ENCODE measurements at regions not wholly inside any gene's neighbourhood (a gene's known extent, or its start where the extent isn't known, plus 50 kb on each side); places are given as distances from the start of the nearest gene placed in this dataset.

- H3K36me3 ChIP-seq (ENCODE audit: insufficient read depth, low read length) = no peaks in the 10 kb centered on the region
- no peak overlapping the region for H2AFZ ChIP-seq (ENCODE audit: low read length, unreplicated experiment)
- H3K4me3 ChIP-seq (ENCODE audit: low read depth, low read length) = no peak overlapping the region
- no peaks in the 10 kb centered on the region for H3K4me1 ChIP-seq (ENCODE audit: control insufficient read depth, insufficient read depth, low read length, unreplicated experiment)
- H3K27me3 ChIP-seq (ENCODE audit: insufficient read depth, low read length) = peaks cover 46% of the 10 kb centered on the region
- no peak overlapping the region for H3K27ac ChIP-seq (ENCODE audit: low read depth, low read length)
- no peaks in the 10 kb centered on the region for H3K79me2 ChIP-seq (ENCODE audit: control insufficient read depth, insufficient read depth, low read length, unreplicated experiment)
Observed at GRCh38 chr17:36760425-36760824, 159.0 kb downstream of the MRM1 start.

GRCh38 chr17:36761203-36761950 is 160.0 kb downstream of the MRM1 start:
- H2AFZ ChIP-seq (ENCODE audit: low read length, unreplicated experiment) = no peak overlapping the region
- H3K27me3 ChIP-seq (ENCODE audit: insufficient read depth, low read length) = peaks cover 49% of the 10 kb centered on the region
- no peaks in the 10 kb centered on the region for H3K36me3 ChIP-seq (ENCODE audit: insufficient read depth, low read length)
- no peaks in the 10 kb centered on the region for H3K79me2 ChIP-seq (ENCODE audit: control insufficient read depth, insufficient read depth, low read length, unreplicated experiment)
- H3K4me1 ChIP-seq (ENCODE audit: control insufficient read depth, insufficient read depth, low read length, unreplicated experiment) = no peaks in the 10 kb centered on the region
- no peak overlapping the region for H3K4me3 ChIP-seq (ENCODE audit: low read depth, low read length)
- no peak overlapping the region for H3K27ac ChIP-seq (ENCODE audit: low read depth, low read length)

GRCh38 chr17:36765436-36766043 is 164.2 kb downstream of the MRM1 start:
- Histone ChIP-seq H2AFZ (ENCODE audit: low read length, unreplicated experiment) (no peak overlapping the region), H3K27ac (ENCODE audit: low read depth, low read length) (no peak overlapping the region), H3K27me3 (ENCODE audit: insufficient read depth, low read length) (peaks cover 60% of the 10 kb centered on the region), H3K4me1 (ENCODE audit: control insufficient read depth, insufficient read depth, low read length, unreplicated experiment) (no peaks in the 10 kb centered on the region), H3K36me3 (ENCODE audit: insufficient read depth, low read length) (no peaks in the 10 kb centered on the region), H3K79me2 (ENCODE audit: control insufficient read depth, insufficient read depth, low read length, unreplicated experiment) (no peaks in the 10 kb centered on the region), H3K4me3 (ENCODE audit: low read depth, low read length) (no peak overlapping the region)

- Histone ChIP-seq H3K36me3 (ENCODE audit: insufficient read depth, low read length) (no peaks in the 10 kb centered on the region), H3K79me2 (ENCODE audit: control insufficient read depth, insufficient read depth, low read length, unreplicated experiment) (no peaks in the 10 kb centered on the region), H3K27ac (ENCODE audit: low read depth, low read length) (no peak overlapping the region), H2AFZ (ENCODE audit: low read length, unreplicated experiment) (no peak overlapping the region), H3K27me3 (ENCODE audit: insufficient read depth, low read length) (peaks cover 84% of the 10 kb centered on the region), H3K4me1 (ENCODE audit: control insufficient read depth, insufficient read depth, low read length, unreplicated experiment) (no peaks in the 10 kb centered on the region), H3K4me3 (ENCODE audit: low read depth, low read length) (no peak overlapping the region)
Observed at GRCh38 chr17:36768394-36768793, 167.0 kb downstream of the MRM1 start.

- Histone ChIP-seq H3K27ac (ENCODE audit: low read depth, low read length) (no peak overlapping the region), H3K4me3 (ENCODE audit: low read depth, low read length) (no peak overlapping the region), H3K79me2 (ENCODE audit: control insufficient read depth, insufficient read depth, low read length, unreplicated experiment) (no peaks in the 10 kb centered on the region)
Observed at GRCh38 chr17:36773039-36773438, 164.2 kb upstream of the LHX1 start.

GRCh38 chr17:36777118-36777517 is 160.2 kb upstream of the LHX1 start:
- Histone ChIP-seq H3K27ac (ENCODE audit: low read depth, low read length) (no peak overlapping the region), H2AFZ (ENCODE audit: low read length, unreplicated experiment) (no peak overlapping the region), H3K4me1 (ENCODE audit: control insufficient read depth, insufficient read depth, low read length, unreplicated experiment) (no peaks in the 10 kb centered on the region), H3K4me3 (ENCODE audit: low read depth, low read length) (no peak overlapping the region), H3K36me3 (ENCODE audit: insufficient read depth, low read length) (no peaks in the 10 kb centered on the region), H3K27me3 (ENCODE audit: insufficient read depth, low read length) (peaks cover 88% of the 10 kb centered on the region), H3K79me2 (ENCODE audit: control insufficient read depth, insufficient read depth, low read length, unreplicated experiment) (no peaks in the 10 kb centered on the region)

More at GRCh38 chr17:36773039-36773438, 164.2 kb upstream of the LHX1 start:
- Histone ChIP-seq H3K4me1 (ENCODE audit: control insufficient read depth, insufficient read depth, low read length, unreplicated experiment) (no peaks in the 10 kb centered on the region), H3K27me3 (ENCODE audit: insufficient read depth, low read length) (peaks cover 95% of the 10 kb centered on the region), H3K36me3 (ENCODE audit: insufficient read depth, low read length) (no peaks in the 10 kb centered on the region), H2AFZ (ENCODE audit: low read length, unreplicated experiment) (no peak overlapping the region)

- Histone ChIP-seq H3K27ac (ENCODE audit: low read depth, low read length) (no peak overlapping the region), H3K79me2 (ENCODE audit: control insufficient read depth, insufficient read depth, low read length, unreplicated experiment) (no peaks in the 10 kb centered on the region), H3K4me1 (ENCODE audit: control insufficient read depth, insufficient read depth, low read length, unreplicated experiment) (no peaks in the 10 kb centered on the region), H3K36me3 (ENCODE audit: insufficient read depth, low read length) (no peaks in the 10 kb centered on the region), H3K27me3 (ENCODE audit: insufficient read depth, low read length) (peaks cover 88% of the 10 kb centered on the region), H3K4me3 (ENCODE audit: low read depth, low read length) (no peak overlapping the region), H2AFZ (ENCODE audit: low read length, unreplicated experiment) (no peak overlapping the region)
Observed at GRCh38 chr17:36778448-36778847, 158.8 kb upstream of the LHX1 start.

- H3K27me3 ChIP-seq (ENCODE audit: insufficient read depth, low read length) = peaks cover 88% of the 10 kb centered on the region
- H3K4me3 ChIP-seq (ENCODE audit: low read depth, low read length) = no peak overlapping the region
- no peaks in the 10 kb centered on the region for H3K79me2 ChIP-seq (ENCODE audit: control insufficient read depth, insufficient read depth, low read length, unreplicated experiment)
- no peak overlapping the region for H3K27ac ChIP-seq (ENCODE audit: low read depth, low read length)
- H3K4me1 ChIP-seq (ENCODE audit: control insufficient read depth, insufficient read depth, low read length, unreplicated experiment) = no peaks in the 10 kb centered on the region
- no peaks in the 10 kb centered on the region for H3K36me3 ChIP-seq (ENCODE audit: insufficient read depth, low read length)
- H2AFZ ChIP-seq (ENCODE audit: low read length, unreplicated experiment) = no peak overlapping the region
Observed at GRCh38 chr17:36779550-36779949, 157.7 kb upstream of the LHX1 start.

- Histone ChIP-seq H3K4me3 (ENCODE audit: low read depth, low read length) (no peak overlapping the region), H3K27me3 (ENCODE audit: insufficient read depth, low read length) (peaks cover 80% of the 10 kb centered on the region), H3K4me1 (ENCODE audit: control insufficient read depth, insufficient read depth, low read length, unreplicated experiment) (no peaks in the 10 kb centered on the region), H3K27ac (ENCODE audit: low read depth, low read length) (no peak overlapping the region), H3K36me3 (ENCODE audit: insufficient read depth, low read length) (no peaks in the 10 kb centered on the region), H2AFZ (ENCODE audit: low read length, unreplicated experiment) (no peak overlapping the region), H3K79me2 (ENCODE audit: control insufficient read depth, insufficient read depth, low read length, unreplicated experiment) (no peaks in the 10 kb centered on the region)
Observed at GRCh38 chr17:36784633-36785032, 152.6 kb upstream of the LHX1 start.

GRCh38 chr17:36786867-36787266 is 150.4 kb upstream of the LHX1 start:
- no peak overlapping the region for H3K27ac ChIP-seq (ENCODE audit: low read depth, low read length)

More at GRCh38 chr17:36786867-36787266, 150.4 kb upstream of the LHX1 start:
- Histone ChIP-seq H2AFZ (ENCODE audit: low read length, unreplicated experiment) (no peak overlapping the region), H3K79me2 (ENCODE audit: control insufficient read depth, insufficient read depth, low read length, unreplicated experiment) (no peaks in the 10 kb centered on the region), H3K27me3 (ENCODE audit: insufficient read depth, low read length) (peaks cover 88% of the 10 kb centered on the region), H3K36me3 (ENCODE audit: insufficient read depth, low read length) (no peaks in the 10 kb centered on the region), H3K4me1 (ENCODE audit: control insufficient read depth, insufficient read depth, low read length, unreplicated experiment) (no peaks in the 10 kb centered on the region), H3K4me3 (ENCODE audit: low read depth, low read length) (no peak overlapping the region)
